ENCODE measurements at regions not wholly inside any gene's neighbourhood (a gene's known extent, or its start where the extent isn't known, plus 50 kb on each side); places are given as distances from the start of the nearest gene placed in this dataset.

DNA sequence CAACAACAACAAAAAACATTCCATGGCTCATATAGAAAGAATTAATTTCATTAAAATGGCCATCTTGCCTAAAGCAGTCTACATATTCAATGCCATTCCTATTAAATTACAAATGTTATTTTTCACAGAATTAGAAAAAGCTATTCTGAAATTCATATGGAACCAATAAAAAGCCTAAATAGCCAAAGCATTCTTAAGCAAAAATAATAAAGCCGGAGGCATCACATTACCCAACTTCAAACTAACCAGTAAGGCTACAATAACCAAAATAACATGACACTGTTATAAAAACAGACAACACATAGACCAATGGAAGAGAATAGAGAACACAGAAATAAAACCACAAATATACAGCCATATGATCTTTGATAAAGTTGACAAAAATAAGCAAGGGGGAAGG, 330.4 kb downstream of the KIF20B start:
- TF ChIP-seq, protein P1, sequence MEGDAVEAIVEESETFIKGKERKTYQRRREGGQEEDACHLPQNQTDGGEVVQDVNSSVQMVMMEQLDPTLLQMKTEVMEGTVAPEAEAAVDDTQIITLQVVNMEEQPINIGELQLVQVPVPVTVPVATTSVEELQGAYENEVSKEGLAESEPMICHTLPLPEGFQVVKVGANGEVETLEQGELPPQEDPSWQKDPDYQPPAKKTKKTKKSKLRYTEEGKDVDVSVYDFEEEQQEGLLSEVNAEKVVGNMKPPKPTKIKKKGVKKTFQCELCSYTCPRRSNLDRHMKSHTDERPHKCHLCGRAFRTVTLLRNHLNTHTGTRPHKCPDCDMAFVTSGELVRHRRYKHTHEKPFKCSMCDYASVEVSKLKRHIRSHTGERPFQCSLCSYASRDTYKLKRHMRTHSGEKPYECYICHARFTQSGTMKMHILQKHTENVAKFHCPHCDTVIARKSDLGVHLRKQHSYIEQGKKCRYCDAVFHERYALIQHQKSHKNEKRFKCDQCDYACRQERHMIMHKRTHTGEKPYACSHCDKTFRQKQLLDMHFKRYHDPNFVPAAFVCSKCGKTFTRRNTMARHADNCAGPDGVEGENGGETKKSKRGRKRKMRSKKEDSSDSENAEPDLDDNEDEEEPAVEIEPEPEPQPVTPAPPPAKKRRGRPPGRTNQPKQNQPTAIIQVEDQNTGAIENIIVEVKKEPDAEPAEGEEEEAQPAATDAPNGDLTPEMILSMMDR (optimal IDR thresholded peaks at IDR 0.05 in 1 of 3, IDR thresholded peaks at IDR 0.05 in 1 of 3, conservative IDR thresholded peaks at IDR 0.05 in 1 of 3; ENCODE audit: extremely low read depth in 1 of 3, insufficient read depth in 2 of 3, low read length in 3 of 3): no peak
- TF ChIP-seq EZH2 (IDR thresholded peaks at IDR 0.05; ENCODE audit: low read length): no peak
